ENCODE measurements at regions not wholly inside any gene's neighbourhood (a gene's known extent, or its start where the extent isn't known, plus 50 kb on each side); places are given as distances from the start of the nearest gene placed in this dataset.

DNA sequence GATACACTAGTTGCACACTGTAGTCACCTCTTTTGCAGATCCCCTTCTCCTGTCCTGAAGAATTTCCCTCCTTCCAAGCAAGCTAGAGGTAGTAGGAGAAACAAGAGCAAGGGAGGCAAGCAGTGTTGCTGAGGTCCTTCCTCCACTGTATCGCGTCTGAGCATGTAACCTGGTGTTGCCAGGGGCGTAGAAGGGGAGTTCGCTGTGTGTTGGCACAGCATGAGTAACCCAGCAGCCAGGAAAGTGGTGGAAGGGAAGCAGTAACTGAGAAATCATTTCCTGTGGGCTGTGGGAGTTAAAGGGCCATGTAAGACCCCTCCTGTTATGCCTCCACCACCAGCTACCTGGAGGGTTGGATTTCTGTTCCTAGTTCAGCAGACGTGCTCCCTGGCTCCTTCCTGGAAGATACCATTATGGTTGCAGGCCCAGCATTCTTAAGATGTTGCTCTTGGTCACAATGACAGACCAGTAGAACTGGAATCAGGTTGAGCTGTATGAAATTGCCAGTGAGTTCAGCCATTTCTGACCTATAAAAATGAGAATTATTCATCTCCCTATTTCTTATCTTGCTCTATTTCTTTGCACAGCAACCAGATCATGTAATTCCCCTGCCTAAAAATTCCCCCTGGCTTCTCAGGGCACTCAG lies 215.3 kb upstream of the TOPAZ1 start:
- no peak overlapping the region for H3K4me3 ChIP-seq (ENCODE audit: low read length)
- TF ChIP-seq CTCF (conservative IDR thresholded peaks at IDR 0.05; ENCODE audit: low read length): no peak
- DNase-seq (ENCODE audit: low read depth): no peak

- DNase-seq (ENCODE audit: low read depth): no peak
- no peak for TF ChIP-seq CTCF (conservative IDR thresholded peaks at IDR 0.05; ENCODE audit: low read length)
- H3K4me3 ChIP-seq (ENCODE audit: low read length): no peak overlapping the region
These were observed 212.6 kb upstream of the TOPAZ1 start for GRCh38 chr3:44029100-44029499.

- DNase-seq (ENCODE audit: low read depth): no peak
- no peak for TF ChIP-seq CTCF (conservative IDR thresholded peaks at IDR 0.05; ENCODE audit: low read length)
- H3K4me3 ChIP-seq (ENCODE audit: low read length): no peak overlapping the region
These were observed 211.4 kb upstream of the TOPAZ1 start for GRCh38 chr3:44030285-44030684.

GRCh38 chr3:44030687-44031305 lies 210.9 kb upstream of the TOPAZ1 start:
- DNase-seq (ENCODE audit: low read depth): peak; percentile 53
- no peak for TF ChIP-seq CTCF (conservative IDR thresholded peaks at IDR 0.05; ENCODE audit: low read length)
- no peak overlapping the region for H3K4me3 ChIP-seq (ENCODE audit: low read length)

DNA sequence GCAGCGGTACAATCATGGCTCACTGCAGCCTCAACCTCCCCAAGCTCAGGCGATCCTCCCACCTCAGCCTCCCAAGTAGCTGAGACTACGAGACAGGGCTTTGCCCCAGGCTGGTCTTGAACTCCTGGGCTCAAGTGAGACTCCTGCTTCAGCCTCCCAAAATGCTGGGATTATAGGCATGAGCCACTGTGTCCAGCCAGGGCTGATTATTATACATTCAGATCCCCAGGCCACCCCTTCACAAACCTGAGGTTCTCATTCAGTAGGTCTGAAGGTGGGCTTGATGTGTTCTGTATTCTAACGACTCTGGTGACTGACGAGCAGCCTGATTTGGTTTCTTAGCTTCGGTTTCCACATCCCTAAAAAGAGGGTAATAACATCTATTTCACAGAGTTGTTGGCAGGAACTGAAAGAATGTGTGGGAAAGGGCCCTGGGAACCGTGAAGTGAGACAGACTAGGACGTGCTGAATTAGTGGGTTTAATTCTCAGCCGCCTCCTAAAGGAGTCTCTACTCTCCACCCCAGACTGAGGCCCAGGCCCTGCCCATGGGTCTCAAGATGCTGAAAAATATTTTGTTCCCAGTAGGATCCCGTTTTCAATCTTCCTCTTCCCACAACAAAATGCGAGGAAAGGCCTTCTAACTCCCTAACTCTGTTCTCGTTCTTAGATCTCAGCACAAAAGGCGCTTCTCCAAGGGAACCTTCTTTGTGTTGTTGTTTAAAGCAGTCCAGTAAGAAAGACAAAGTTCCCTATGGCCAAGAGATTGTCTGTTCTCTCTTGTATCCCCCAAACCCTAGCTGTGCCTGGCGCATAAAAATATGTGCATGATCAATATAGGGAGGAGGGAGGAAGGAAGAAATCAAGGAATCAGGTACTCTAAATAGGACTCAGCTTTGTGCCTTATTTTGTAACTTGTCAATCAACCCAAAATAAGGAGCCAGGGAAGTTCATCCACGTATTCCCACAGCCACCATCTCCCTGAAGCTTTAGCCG lies 210.0 kb upstream of the TOPAZ1 start:
- no peak overlapping the region for H3K4me3 ChIP-seq (ENCODE audit: low read length)
- TF ChIP-seq CTCF (conservative IDR thresholded peaks at IDR 0.05; ENCODE audit: low read length): no peak
- DNase-seq (ENCODE audit: low read depth): peak; percentile 35

- H3K4me3 ChIP-seq (ENCODE audit: low read length): no peak overlapping the region
- TF ChIP-seq CTCF (conservative IDR thresholded peaks at IDR 0.05; ENCODE audit: low read length): no peak
- no peak for DNase-seq (ENCODE audit: low read depth)
These were observed 209.2 kb upstream of the TOPAZ1 start for GRCh38 chr3:44032487-44032886.

Data from AG10803 (cell line).